GM12878 (cell line): ENCODE measurements at regions not wholly inside any gene's neighbourhood (a gene's known extent, or its start where the extent isn't known, plus 50 kb on each side); places are given as distances from the start of the nearest gene placed in this dataset.

Experiments
- ATAC-seq: fragments of 200-7000 bp; cut with Tn5 transposase; 3 replicates; pipeline ENCODE4 v1.9.1; 2020; ENCODE audit warnings: mild to moderate bottlenecking, moderate library complexity
- BruUV-seq: library from RNA; stranded (reverse); fragments of 400-500 nt; replicated peaks from 2 replicates; lab custom pipeline; 2021; lab: Mats Ljungman, UMichigan
- CTCF ChIA-PET: fragments of 300-600 bp; sonication (Branson Sonifier 250); formaldehyde crosslinking; extraction: SDS; loops from one replicate; lab custom pipeline; 2021; ENCODE audit warnings: inconsistent platforms; lab: Yijun Ruan, JAX
- POLR2A ChIA-PET: fragments of 350-600 bp; formaldehyde crosslinking; extraction: SDS; loops from one replicate; lab custom pipeline; 2021; ENCODE audit warnings: inconsistent platforms; lab: Charles Lee
- RAD21 ChIA-PET: fragments of 300-600 bp; sonication (Branson Sonifier 250); formaldehyde crosslinking; loops from one replicate; lab custom pipeline; 2023; ENCODE audit warnings: antibody characterized with exemption; ENCODE audit not compliant: unreplicated experiment; lab: Charles Lee
- SMC1A ChIA-PET: fragments of 300-600 bp; sonication (Branson Sonifier 250); formaldehyde crosslinking; loops from one replicate; lab custom pipeline; 2023; ENCODE audit not compliant: unreplicated experiment, uncharacterized antibody; lab: Charles Lee
- DNase-seq: peaks from one replicate; pipeline ENCODE4 v3.0.0-alpha.2; 2011; ENCODE audit warnings: low read depth, low spot score
- FAIRE-seq: peaks from 3 replicates; lab custom pipeline; 2011; peaks lifted over from hg19 to GRCh38; lab: Jason Lieb, UNC
- H2AFZ ChIP-seq: 2 replicates; pipeline ENCODE4 v1.6.0; 2011; ENCODE audit warnings: low read depth, low read length, control low read depth; ENCODE audit not compliant: control insufficient read depth
- H3K27ac ChIP-seq: 2 replicates; pipeline ENCODE4 v1.5.1; 2011; ENCODE audit warnings: control low read depth; ENCODE audit not compliant: control insufficient read depth, insufficient read depth
- H3K27me3 ChIP-seq, 2 experiments: replicated peaks in 1 of 2; 2 replicates each; pipeline versions ENCODE4 v1.6.0 to v1.6.1; 2011; ENCODE audit warnings: low read length in 1 of 2; ENCODE audit not compliant: control insufficient read depth in 2 of 2, insufficient read depth in 2 of 2
- H3K36me3 ChIP-seq, 2 experiments: 2 replicates each; pipeline ENCODE4 v1.5.1; 2011; ENCODE audit warnings: low read length in 1 of 2; ENCODE audit not compliant: control insufficient read depth in 2 of 2, insufficient read depth in 2 of 2
- H3K4me1 ChIP-seq: 2 replicates; pipeline ENCODE4 v1.6.1; 2011; ENCODE audit warnings: mild to moderate bottlenecking, low read length, moderate library complexity, mixed read lengths; ENCODE audit not compliant: control insufficient read depth, insufficient read depth
- H3K4me2 ChIP-seq: 2 replicates; pipeline ENCODE4 v1.6.0; 2011; ENCODE audit warnings: control low read depth; ENCODE audit not compliant: control insufficient read depth, insufficient read depth
- H3K4me3 ChIP-seq: fragments of 200-600 bp; sonication (generic); 2 replicates; pipeline ENCODE4 v1.5.1; 2016
- H3K79me2 ChIP-seq: 2 replicates; pipeline ENCODE4 v1.6.0; 2011; ENCODE audit warnings: low read length; ENCODE audit not compliant: control insufficient read depth, insufficient read depth
- H3K9ac ChIP-seq: 2 replicates; pipeline ENCODE4 v1.8.0; 2011; ENCODE audit warnings: low read length, control low read depth, mixed read lengths; ENCODE audit not compliant: control insufficient read depth, insufficient read depth
- H3K9me3 ChIP-seq: replicated peaks from 3 replicates; pipeline ENCODE4 v1.5.1; 2011; ENCODE audit warnings: mild to moderate bottlenecking, low read length; ENCODE audit not compliant: control insufficient read depth, insufficient read depth
- H4K20me1 ChIP-seq: 2 replicates; pipeline ENCODE4 v1.6.0; 2011; ENCODE audit not compliant: control insufficient read depth, insufficient read depth
- BACH1 ChIP-seq: fragments of 450-650 bp; IDR thresholded peaks from 2 replicates; pipeline ENCODE4 v1.6.1; 2017; ENCODE audit warnings: mild to moderate bottlenecking, borderline replicate concordance
- ELK1 ChIP-seq: IDR thresholded peaks from 2 replicates; pipeline ENCODE4 v1.6.1; 2012; ENCODE audit warnings: low read depth, low read length, improper control_type of control experiment
- HCFC1 ChIP-seq: fragments of 150-350 bp; IDR thresholded peaks from 2 replicates; pipeline ENCODE4 v1.6.1; 2014; ENCODE audit warnings: low read length
- IRF4 ChIP-seq: IDR thresholded peaks from 2 replicates; pipeline ENCODE4 v1.6.1; 2011; ENCODE audit warnings: low read depth, low read length
- PRDM15 ChIP-seq: fragments of 450-650 bp; formaldehyde crosslinking; IDR thresholded peaks from 2 replicates; pipeline ENCODE4 v1.4.0; 2020; ENCODE audit warnings: mild to moderate bottlenecking, moderate library complexity
- RCOR1 ChIP-seq: conservative IDR thresholded peaks from 2 replicates; pipeline ENCODE4 v1.6.1; 2012; ENCODE audit warnings: low read depth, low read length, improper control_type of control experiment
- RELA ChIP-seq: fragments of 450-650 bp; IDR thresholded peaks from 2 replicates; pipeline ENCODE4 v1.8.0; 2014; ENCODE audit warnings: borderline replicate concordance; ENCODE audit not compliant: partially characterized antibody
- REST ChIP-seq: IDR thresholded peaks from 2 replicates; pipeline ENCODE4 v1.6.1; 2012; ENCODE audit warnings: mild to moderate bottlenecking, low read depth, low read length
- SP1 ChIP-seq: IDR thresholded peaks from one replicate; pipeline ENCODE4 v1.6.1; 2011; ENCODE audit warnings: low read depth, low read length
- ZBTB11 ChIP-seq: fragments of 450-650 bp; formaldehyde crosslinking; IDR thresholded peaks from 2 replicates; pipeline ENCODE4 v1.5.0; 2022; ENCODE audit warnings: mild to moderate bottlenecking, missing genetic modification characterization
- WGBS: methylation state at CpG from one replicate; pipeline ENCODE4 v1.1.6; 2016; ENCODE audit warnings: low lambda C conversion rate; ENCODE audit not compliant: insufficient replicate concordance, insufficient coverage; ENCODE audit errors: missing lambda C conversion rate; 5-methylcytosine and 5-hydroxymethylcytosine counted together
- in situ Hi-C: fragments of 300-500 bp; cut with MboI; formaldehyde crosslinking; loops from 9 replicates; pipeline ENCODE4 v1.14.3; 2018; ENCODE audit warnings: mixed read lengths
- intact Hi-C: fragments of 100-400 bp; cut with micrococcal nuclease; formaldehyde crosslinking; loops from one replicate; pipeline ENCODE4 v1.14.2; 2022; ENCODE audit not compliant: unreplicated experiment

GRCh38 chr3:116877968-116878367, 168.4 kb downstream of the TUSC7 start (continued):
- TF ChIP-seq IRF4 (no peak), BACH1 (no peak), HCFC1 (no peak), SP1 (no peak), RELA (no peak)

GRCh38 chr3:116886202-116886893, 176.8 kb downstream of the TUSC7 start:
- POLR2A ChIA-PET: no interaction called here
- 3% methylated on average over 4 of the region's 4 CpGs for WGBS
- Histone ChIP-seq H3K4me1 (peaks cover 3% of the 10 kb centered on the region; the same call in 1 of the 2 replicates), H3K4me3 (peak overlapping the region; percentile 52; the same call in 1 of the 2 replicates), H2AFZ (peak overlapping the region; percentile 63), H3K36me3 (no peaks in the 10 kb centered on the region), H3K27me3 (no peaks in the 10 kb centered on the region), H3K4me2 (peak overlapping the region; percentile 70), H3K79me2 (no peaks in the 10 kb centered on the region), H3K27ac (peak overlapping the region; percentile 71), H3K9ac (0 out of 2 replicates have a peak overlapping the region, but pooled peaks have one; percentile 2), H4K20me1 (no peaks in the 10 kb centered on the region), H3K9me3 (no peaks in the 10 kb centered on the region)
- RAD21 ChIA-PET: interaction anchor here (1.8 kb wide), 1 partner anchor 20 kb away, joined by 6 read pairs; no protein-coding TSS in a partner anchor
- FAIRE-seq (peak; percentile 90), ATAC-seq (peak; percentile 97), DNase-seq (peak; percentile 48)
- SMC1A ChIA-PET: interaction anchor here (1.4 kb wide), 1 partner anchor 14 kb away, joined by 7 read pairs; no protein-coding TSS in a partner anchor
- in situ Hi-C loops: no loop called here
- intact Hi-C loops: no loop called here
- no TSS peak for BruUV-seq
- CTCF ChIA-PET: interaction anchor here (1.0 kb wide), 1 partner anchor 116 kb away, joined by 3 read pairs; no protein-coding TSS in a partner anchor
- TF ChIP-seq ELK1: no peak
- TF ChIP-seq REST: no peak
- no peak for TF ChIP-seq PRDM15 (CRISPR knock-in tag)
- TF ChIP-seq ZBTB11 (CRISPR knock-in tag): no peak
- no peak for TF ChIP-seq RCOR1
